ENCODE measurements at regions not wholly inside any gene's neighbourhood (a gene's known extent, or its start where the extent isn't known, plus 50 kb on each side); places are given as distances from the start of the nearest gene placed in this dataset.

DNA sequence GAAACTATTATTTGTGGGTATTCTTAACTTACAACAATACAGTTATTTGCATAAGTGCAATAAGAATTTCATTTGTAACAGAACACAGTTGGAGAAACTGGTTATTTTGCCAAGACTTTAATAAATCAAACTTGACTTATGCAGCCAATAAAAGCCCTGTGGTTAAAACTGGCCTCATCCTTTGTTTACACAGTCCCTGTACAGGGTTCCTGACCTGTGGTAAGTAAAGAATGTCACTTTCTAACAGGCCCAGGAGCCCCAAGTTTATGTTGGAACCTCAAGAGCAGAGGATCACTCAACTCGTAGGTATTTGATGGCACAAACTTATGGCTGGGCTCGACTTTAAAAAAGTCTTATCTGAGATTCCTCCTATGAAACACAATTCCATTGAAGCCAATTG lies 88.6 kb upstream of the PTCHD1 start:
- Mint-ChIP-seq H3K27me3 (ENCODE audit: low read depth) (no peaks in the 10 kb centered on the region), H3K36me3 (ENCODE audit: low read depth) (no peaks in the 10 kb centered on the region), H3K9me3 (no peaks in the 10 kb centered on the region), H3K4me1 (ENCODE audit: low read depth) (no peaks in the 10 kb centered on the region), H3K4me3 (no peak overlapping the region), H3K27ac (no peak overlapping the region)
- intact Hi-C loops (cut with micrococcal nuclease), result no loop called here
- CTCF ChIA-PET, result no interaction called here
- no peak for DNase-seq

DNA sequence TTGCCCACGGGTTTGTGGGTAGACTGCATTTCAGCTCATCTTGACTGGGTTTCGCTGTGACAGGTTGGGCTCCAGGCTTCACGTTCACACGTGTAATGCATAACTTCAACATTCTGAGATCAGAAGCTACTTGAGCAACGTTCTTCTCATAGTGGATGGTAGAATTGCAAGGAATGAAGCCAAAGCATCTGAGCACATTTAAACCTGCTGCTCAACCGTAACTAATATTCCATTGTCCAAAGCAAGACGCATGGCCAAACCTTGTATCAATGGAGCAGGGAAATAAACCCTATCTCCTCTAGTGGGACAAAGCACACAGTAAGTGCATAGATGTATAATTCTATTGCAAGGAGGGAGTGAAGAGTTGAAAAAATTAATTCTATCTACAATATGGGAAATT lies 86.5 kb upstream of the PTCHD1 start:
- intact Hi-C loops (cut with micrococcal nuclease), result no loop called here
- CTCF ChIA-PET, result no interaction called here
- Mint-ChIP-seq H3K9me3 (no peaks in the 10 kb centered on the region), H3K27me3 (ENCODE audit: low read depth) (no peaks in the 10 kb centered on the region), H3K4me1 (ENCODE audit: low read depth) (no peaks in the 10 kb centered on the region), H3K36me3 (ENCODE audit: low read depth) (no peaks in the 10 kb centered on the region), H3K4me3 (no peak overlapping the region), H3K27ac (no peak overlapping the region)
- DNase-seq, result no peak

DNA sequence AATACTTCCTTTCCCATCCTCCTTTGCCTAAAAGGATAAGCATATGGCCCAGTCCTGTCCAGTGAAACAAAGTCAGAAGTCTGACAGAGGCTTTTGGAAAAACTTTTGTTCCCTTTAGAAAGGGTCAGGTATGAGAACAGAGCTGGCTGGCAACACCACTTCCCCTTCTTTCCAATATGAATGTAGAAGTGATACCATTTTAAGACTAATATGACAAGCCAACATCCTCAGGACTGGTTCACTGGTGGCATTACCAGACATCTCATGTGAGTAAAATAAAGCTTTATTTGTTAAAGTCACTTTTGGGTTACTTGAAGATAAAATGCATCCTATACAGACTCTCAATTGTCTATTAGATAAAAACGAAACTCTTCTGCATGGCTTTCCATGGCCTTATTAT lies 83.6 kb upstream of the PTCHD1 start:
- Mint-ChIP-seq H3K9me3 (no peaks in the 10 kb centered on the region), H3K36me3 (ENCODE audit: low read depth) (no peaks in the 10 kb centered on the region), H3K4me1 (ENCODE audit: low read depth) (no peaks in the 10 kb centered on the region), H3K27ac (no peak overlapping the region), H3K27me3 (ENCODE audit: low read depth) (no peaks in the 10 kb centered on the region), H3K4me3 (no peak overlapping the region)
- intact Hi-C loops (cut with micrococcal nuclease), result no loop called here
- CTCF ChIA-PET, result no interaction called here
- no peak for DNase-seq

DNA sequence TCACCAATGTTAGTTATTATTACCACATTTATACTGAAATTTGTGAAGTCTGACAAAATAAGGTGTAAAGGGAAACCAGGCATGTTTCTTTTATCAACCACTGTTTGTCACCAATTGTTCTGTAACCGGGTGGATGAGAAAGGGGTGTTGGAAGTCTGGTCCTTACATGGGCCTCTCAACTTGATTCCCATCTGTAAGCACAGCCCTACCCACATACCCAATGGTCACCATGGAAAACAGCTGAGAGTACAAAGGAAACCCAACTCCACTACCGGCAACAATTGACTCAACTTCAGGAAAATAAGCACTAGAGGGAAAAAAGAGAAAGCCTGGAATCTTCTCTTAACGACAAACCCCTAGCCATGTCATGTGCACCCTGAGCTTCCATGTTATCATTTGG lies 70.8 kb upstream of the PTCHD1 start:
- Mint-ChIP-seq H3K9me3 (peaks cover 2% of the 10 kb centered on the region), H3K27ac (no peak overlapping the region), H3K4me1 (ENCODE audit: low read depth) (no peaks in the 10 kb centered on the region), H3K27me3 (ENCODE audit: low read depth) (no peaks in the 10 kb centered on the region), H3K36me3 (ENCODE audit: low read depth) (no peaks in the 10 kb centered on the region), H3K4me3 (no peak overlapping the region)
- CTCF ChIA-PET, result no interaction called here
- intact Hi-C loops (cut with micrococcal nuclease), result no loop called here
- DNase-seq, result no peak

DNA sequence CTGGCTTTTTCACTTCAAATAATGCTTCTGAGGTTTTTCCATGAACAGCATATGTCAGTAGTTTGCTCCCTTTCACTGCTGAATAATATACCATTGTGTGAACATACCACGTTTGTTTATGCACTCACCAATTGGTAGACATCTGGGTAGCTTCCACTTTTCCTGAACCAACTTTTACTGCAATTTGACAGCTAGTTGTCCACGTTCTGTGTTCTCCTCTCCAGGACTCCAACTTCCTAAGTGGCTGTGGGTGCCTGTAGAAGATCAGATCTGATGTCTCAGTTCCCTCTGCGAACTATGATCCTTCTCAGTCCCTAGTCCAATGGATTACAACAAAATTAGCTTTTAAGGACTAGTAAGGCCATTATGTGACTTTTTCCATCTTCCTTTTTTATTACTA lies 64.7 kb upstream of the PTCHD1 start:
- Mint-ChIP-seq H3K4me1 (ENCODE audit: low read depth) (no peaks in the 10 kb centered on the region), H3K27me3 (ENCODE audit: low read depth) (no peaks in the 10 kb centered on the region), H3K36me3 (ENCODE audit: low read depth) (no peaks in the 10 kb centered on the region), H3K4me3 (no peak overlapping the region), H3K27ac (no peak overlapping the region), H3K9me3 (no peaks in the 10 kb centered on the region)
- DNase-seq, result no peak
- intact Hi-C loops (cut with micrococcal nuclease), result no loop called here
- CTCF ChIA-PET, result interaction anchor here (0.6 kb wide), 1 partner anchor 36 kb away, joined by 3 read pairs; no protein-coding TSS in a partner anchor

DNA sequence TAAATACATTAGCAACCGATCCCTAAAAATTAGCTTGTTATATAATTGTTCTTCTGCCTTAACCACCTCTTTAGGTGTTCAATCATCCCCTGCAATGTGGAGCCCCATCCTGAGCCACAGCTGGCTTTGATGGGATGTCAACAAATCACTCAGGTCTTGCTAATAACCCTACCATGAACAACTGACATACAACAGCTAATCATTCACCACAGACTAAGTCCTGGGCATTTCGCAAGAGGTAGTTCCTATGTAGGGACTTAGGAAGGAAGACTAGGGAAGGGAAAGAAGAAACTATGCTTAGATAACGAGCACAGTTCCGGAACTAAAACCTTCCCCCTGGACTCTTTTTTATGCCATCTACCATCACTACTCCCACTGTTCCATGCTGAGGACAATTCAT lies 63.6 kb upstream of the PTCHD1 start:
- no peaks in the 10 kb centered on the region for H3K27me3 Mint-ChIP-seq (ENCODE audit: low read depth)
- no peak overlapping the region for H3K4me3 Mint-ChIP-seq
- intact Hi-C loops (cut with micrococcal nuclease), result no loop called here
- no peak overlapping the region for H3K27ac Mint-ChIP-seq
- DNase-seq, result no peak
- CTCF ChIA-PET, result interaction anchor here (1.0 kb wide), 1 partner anchor 14 kb away, joined by 3 read pairs; no protein-coding TSS in a partner anchor
- no peaks in the 10 kb centered on the region for H3K9me3 Mint-ChIP-seq
- no peaks in the 10 kb centered on the region for H3K36me3 Mint-ChIP-seq (ENCODE audit: low read depth)
- H3K4me1 Mint-ChIP-seq (ENCODE audit: low read depth), result no peaks in the 10 kb centered on the region

DNA sequence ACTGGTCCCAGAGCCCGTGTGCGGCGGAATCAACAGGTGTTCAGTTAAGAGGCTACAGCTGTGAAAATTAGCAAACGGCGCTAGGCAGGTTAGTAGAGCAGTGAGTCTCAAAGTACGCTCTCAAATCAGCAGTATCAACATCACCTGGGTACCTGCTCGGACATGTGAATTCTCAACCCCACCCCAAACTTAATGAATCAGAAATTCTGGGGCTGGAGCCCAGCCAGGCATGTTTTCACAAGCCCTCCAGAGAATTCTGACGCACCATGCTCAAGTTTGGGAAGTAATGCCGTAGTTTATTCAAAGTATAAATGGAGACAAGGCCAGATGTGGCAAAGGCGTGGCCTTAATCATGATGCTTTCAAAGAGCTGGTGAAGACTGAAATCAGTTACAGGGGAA lies 58.2 kb upstream of the PTCHD1 start:
- DNase-seq, result no peak
- CTCF ChIA-PET, result no interaction called here
- H3K36me3 Mint-ChIP-seq (ENCODE audit: low read depth), result no peaks in the 10 kb centered on the region
- H3K4me3 Mint-ChIP-seq, result no peak overlapping the region
- H3K4me1 Mint-ChIP-seq (ENCODE audit: low read depth), result no peaks in the 10 kb centered on the region
- H3K9me3 Mint-ChIP-seq, result no peaks in the 10 kb centered on the region
- no peaks in the 10 kb centered on the region for H3K27me3 Mint-ChIP-seq (ENCODE audit: low read depth)
- intact Hi-C loops (cut with micrococcal nuclease), result no loop called here
- H3K27ac Mint-ChIP-seq, result no peak overlapping the region

All from activated naive CD4-positive, alpha-beta T cell treated with anti-CD3 and anti-CD28 coated beads for 36 hours (primary cell).